ENCODE measurements at regions not wholly inside any gene's neighbourhood (a gene's known extent, or its start where the extent isn't known, plus 50 kb on each side); places are given as distances from the start of the nearest gene placed in this dataset.

DNA sequence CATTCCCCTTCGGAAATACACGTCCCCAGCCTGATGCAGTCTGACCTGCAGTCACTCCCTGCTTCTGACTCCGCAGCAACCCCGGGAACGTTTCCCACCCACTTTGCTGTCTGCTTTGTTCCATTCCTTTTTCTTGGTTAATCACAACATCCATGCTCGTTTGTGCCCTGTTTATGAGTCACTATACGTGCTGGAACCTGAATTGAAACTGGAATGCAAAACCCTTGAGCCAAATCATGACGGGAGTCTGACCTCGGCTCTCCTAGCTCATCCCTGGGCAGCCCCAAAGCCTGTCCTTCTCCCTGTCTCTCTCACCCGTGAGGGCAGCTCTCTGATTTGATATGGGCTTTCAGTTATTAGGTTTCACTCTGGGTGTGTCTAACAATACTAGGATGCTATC is 57.1 kb upstream of the RNF152 start:
- no peak for DNase-seq (ENCODE audit: extremely low spot score, unreplicated experiment)
- Mint-ChIP-seq H3K9me3 (no peaks in the 10 kb centered on the region), H3K4me1 (ENCODE audit: unreplicated experiment) (peaks cover 54% of the 10 kb centered on the region), H3K27me3 (peaks cover 3% of the 10 kb centered on the region), H3K4me3 (no peak overlapping the region), H3K27ac (peak overlapping the region; percentile 61), H3K36me3 (no peaks in the 10 kb centered on the region)
- TF ChIP-seq, protein P1, sequence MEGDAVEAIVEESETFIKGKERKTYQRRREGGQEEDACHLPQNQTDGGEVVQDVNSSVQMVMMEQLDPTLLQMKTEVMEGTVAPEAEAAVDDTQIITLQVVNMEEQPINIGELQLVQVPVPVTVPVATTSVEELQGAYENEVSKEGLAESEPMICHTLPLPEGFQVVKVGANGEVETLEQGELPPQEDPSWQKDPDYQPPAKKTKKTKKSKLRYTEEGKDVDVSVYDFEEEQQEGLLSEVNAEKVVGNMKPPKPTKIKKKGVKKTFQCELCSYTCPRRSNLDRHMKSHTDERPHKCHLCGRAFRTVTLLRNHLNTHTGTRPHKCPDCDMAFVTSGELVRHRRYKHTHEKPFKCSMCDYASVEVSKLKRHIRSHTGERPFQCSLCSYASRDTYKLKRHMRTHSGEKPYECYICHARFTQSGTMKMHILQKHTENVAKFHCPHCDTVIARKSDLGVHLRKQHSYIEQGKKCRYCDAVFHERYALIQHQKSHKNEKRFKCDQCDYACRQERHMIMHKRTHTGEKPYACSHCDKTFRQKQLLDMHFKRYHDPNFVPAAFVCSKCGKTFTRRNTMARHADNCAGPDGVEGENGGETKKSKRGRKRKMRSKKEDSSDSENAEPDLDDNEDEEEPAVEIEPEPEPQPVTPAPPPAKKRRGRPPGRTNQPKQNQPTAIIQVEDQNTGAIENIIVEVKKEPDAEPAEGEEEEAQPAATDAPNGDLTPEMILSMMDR (conservative IDR thresholded peaks at IDR 0.05): no peak

DNA sequence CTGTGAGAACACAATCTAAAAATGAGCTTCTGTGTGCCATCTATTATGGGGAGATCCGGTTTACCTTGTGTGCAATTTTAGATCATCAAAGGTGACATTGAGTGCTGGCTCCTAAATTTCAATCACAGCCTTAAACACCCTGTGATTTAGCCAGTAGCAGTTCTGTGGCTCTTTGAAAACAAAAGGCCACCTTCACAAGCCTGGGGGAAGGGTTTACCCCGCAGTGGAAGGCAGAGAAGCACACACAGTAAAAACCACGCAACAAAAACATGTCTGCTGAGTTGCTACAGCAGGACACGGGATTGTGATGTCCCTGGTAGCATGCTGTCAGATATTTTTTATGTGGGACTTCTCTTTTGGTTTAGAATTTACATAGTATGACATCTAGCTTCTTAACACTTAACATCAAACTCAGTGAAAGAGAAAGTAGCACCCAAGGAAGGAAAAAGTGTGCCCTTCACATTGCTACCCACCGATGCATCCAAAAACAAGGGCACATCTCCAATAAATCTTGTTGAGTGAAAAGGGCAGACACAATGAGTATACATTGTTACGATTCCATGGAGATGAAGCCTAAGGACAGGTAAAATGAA is 56.1 kb upstream of the RNF152 start:
- peaks cover 54% of the 10 kb centered on the region for H3K4me1 Mint-ChIP-seq (ENCODE audit: unreplicated experiment)
- TF ChIP-seq, protein P1 (conservative IDR thresholded peaks at IDR 0.05): no peak

GRCh38 chr18:61948281-61948741 is 55.5 kb upstream of the RNF152 start:
- no peaks in the 10 kb centered on the region for H3K36me3 Mint-ChIP-seq
- peaks cover 50% of the 10 kb centered on the region for H3K4me1 Mint-ChIP-seq (ENCODE audit: unreplicated experiment)
- no peak for DNase-seq (ENCODE audit: extremely low spot score, unreplicated experiment)
- peaks cover 3% of the 10 kb centered on the region for H3K27me3 Mint-ChIP-seq
- peak overlapping the region; percentile 52 for H3K27ac Mint-ChIP-seq
- peak overlapping the region; percentile 3 for H3K4me3 Mint-ChIP-seq
- TF ChIP-seq, protein P1 (conservative IDR thresholded peaks at IDR 0.05): no peak
- H3K9me3 Mint-ChIP-seq: no peaks in the 10 kb centered on the region

More for the DNA sequence above, 56.1 kb upstream of the RNF152 start:
- Mint-ChIP-seq H3K27ac (peak overlapping the region; percentile 52), H3K4me3 (peak overlapping the region; percentile 23), H3K27me3 (peaks cover 3% of the 10 kb centered on the region), H3K9me3 (no peaks in the 10 kb centered on the region), H3K36me3 (no peaks in the 10 kb centered on the region)
- DNase-seq (ENCODE audit: extremely low spot score, unreplicated experiment): no peak

- no peaks in the 10 kb centered on the region for H3K36me3 Mint-ChIP-seq
- peaks cover 42% of the 10 kb centered on the region for H3K4me1 Mint-ChIP-seq (ENCODE audit: unreplicated experiment)
- no peaks in the 10 kb centered on the region for H3K27me3 Mint-ChIP-seq
- TF ChIP-seq, protein P1 (conservative IDR thresholded peaks at IDR 0.05): no peak
- no peak overlapping the region for H3K27ac Mint-ChIP-seq
- DNase-seq (ENCODE audit: extremely low spot score, unreplicated experiment): no peak
- H3K4me3 Mint-ChIP-seq: no peak overlapping the region
- H3K9me3 Mint-ChIP-seq: no peaks in the 10 kb centered on the region
Observed at GRCh38 chr18:61946449-61946848, 53.6 kb upstream of the RNF152 start.

DNA sequence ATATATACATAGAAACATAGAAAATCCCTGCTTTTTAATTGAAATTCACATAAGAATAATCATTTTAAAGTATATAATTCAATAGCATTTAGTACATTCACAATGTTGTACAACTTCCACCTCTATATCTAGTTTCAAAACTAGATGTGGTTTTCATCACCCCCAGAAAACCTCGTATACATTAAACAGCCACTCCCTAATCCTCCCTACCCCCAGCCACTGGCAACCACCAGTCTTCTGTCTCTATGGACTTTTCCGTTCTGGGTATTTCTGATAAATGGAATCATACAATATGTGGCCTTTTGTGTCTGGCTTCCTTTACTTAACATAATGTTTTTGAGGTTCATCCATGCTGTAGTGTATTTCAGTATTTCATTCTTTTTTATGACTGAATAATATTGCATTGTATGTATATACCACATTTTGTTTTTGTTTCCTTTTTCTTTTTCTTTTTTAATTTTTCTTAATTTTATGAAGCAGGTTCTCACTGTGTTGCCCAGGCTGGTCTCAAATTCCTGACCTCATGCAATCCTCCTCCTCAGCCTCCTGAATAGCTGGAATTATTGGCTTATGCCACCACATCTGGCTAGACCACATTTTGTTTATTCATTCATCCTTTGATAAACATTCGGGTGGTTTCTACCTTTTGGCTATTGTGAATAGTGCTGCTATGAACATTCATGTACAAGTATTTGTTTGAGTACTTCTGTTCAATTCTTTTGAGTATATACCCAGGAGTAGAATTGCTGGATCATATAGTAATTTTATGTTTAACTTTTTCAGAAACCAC is 50.6 kb upstream of the RNF152 start:
- Mint-ChIP-seq H3K4me3 (no peak overlapping the region), H3K4me1 (ENCODE audit: unreplicated experiment) (peaks cover 23% of the 10 kb centered on the region), H3K9me3 (peaks cover 4% of the 10 kb centered on the region), H3K36me3 (no peaks in the 10 kb centered on the region), H3K27ac (no peak overlapping the region), H3K27me3 (no peaks in the 10 kb centered on the region)
- no peak for DNase-seq (ENCODE audit: extremely low spot score, unreplicated experiment)
- TF ChIP-seq, protein P1 (conservative IDR thresholded peaks at IDR 0.05): no peak
